NCI-H69 (cell line): ENCODE measurements at regions not wholly inside any gene's neighbourhood (a gene's known extent, or its start where the extent isn't known, plus 50 kb on each side); places are given as distances from the start of the nearest gene placed in this dataset.
A peak's percentile ranks its signal among the peaks of the same experiment; 100 is the strongest.

Source experiments
- DNase-seq: peaks from one replicate; lab custom pipeline; 2025; lab: John Stamatoyannopoulos, UW

- DNase-seq, result no peak
These were observed 81.7 kb upstream of the NRP1 start for GRCh38 chr10:33416209-33416608.

GRCh38 chr10:33414841-33415240 is 80.4 kb upstream of the NRP1 start:
- DNase-seq, result no peak

GRCh38 chr10:33412653-33413361 is 78.3 kb upstream of the NRP1 start:
- DNase-seq, result no peak

- DNase-seq, result no peak
These were observed 77.8 kb upstream of the NRP1 start for GRCh38 chr10:33412241-33412640.

- no peak for DNase-seq
These were observed 76.4 kb upstream of the NRP1 start for GRCh38 chr10:33410860-33411234.

GRCh38 chr10:33410096-33410859 is 75.8 kb upstream of the NRP1 start:
- DNase-seq, result no peak

GRCh38 chr10:33406596-33406995 is 72.1 kb upstream of the NRP1 start:
- DNase-seq, result no peak

- DNase-seq, result no peak
These were observed 68.0 kb upstream of the NRP1 start for GRCh38 chr10:33402220-33403073.

GRCh38 chr10:33401300-33401699 is 66.8 kb upstream of the NRP1 start:
- no peak for DNase-seq

GRCh38 chr10:33398796-33399195 is 64.3 kb upstream of the NRP1 start:
- DNase-seq, result no peak

GRCh38 chr10:33396938-33397337 is 62.5 kb upstream of the NRP1 start:
- DNase-seq, result no peak

- DNase-seq, result no peak
These were observed 61.8 kb upstream of the NRP1 start for GRCh38 chr10:33396279-33396678.

- no peak for DNase-seq
These were observed 60.7 kb upstream of the NRP1 start for GRCh38 chr10:33395201-33395600.

GRCh38 chr10:33392706-33393105 is 58.2 kb upstream of the NRP1 start:
- no peak for DNase-seq

GRCh38 chr10:33391611-33392465 is 57.4 kb upstream of the NRP1 start:
- DNase-seq, result no peak

GRCh38 chr10:33390046-33390445 is 55.6 kb upstream of the NRP1 start:
- DNase-seq, result peak; percentile 28

GRCh38 chr10:33388785-33389184 is 54.3 kb upstream of the NRP1 start:
- no peak for DNase-seq

GRCh38 chr10:33388382-33388781 is 53.9 kb upstream of the NRP1 start:
- no peak for DNase-seq

- no peak for DNase-seq
These were observed 53.3 kb upstream of the NRP1 start for GRCh38 chr10:33387720-33388119.

- DNase-seq, result no peak
These were observed 52.5 kb upstream of the NRP1 start for GRCh38 chr10:33386926-33387325.

- no peak for DNase-seq
These were observed 51.2 kb upstream of the NRP1 start for GRCh38 chr10:33385686-33386085.

GRCh38 chr10:33385015-33385414 is 50.5 kb upstream of the NRP1 start:
- DNase-seq, result no peak
